ENCODE measurements at regions not wholly inside any gene's neighbourhood (a gene's known extent, or its start where the extent isn't known, plus 50 kb on each side); places are given as distances from the start of the nearest gene placed in this dataset.

DNA sequence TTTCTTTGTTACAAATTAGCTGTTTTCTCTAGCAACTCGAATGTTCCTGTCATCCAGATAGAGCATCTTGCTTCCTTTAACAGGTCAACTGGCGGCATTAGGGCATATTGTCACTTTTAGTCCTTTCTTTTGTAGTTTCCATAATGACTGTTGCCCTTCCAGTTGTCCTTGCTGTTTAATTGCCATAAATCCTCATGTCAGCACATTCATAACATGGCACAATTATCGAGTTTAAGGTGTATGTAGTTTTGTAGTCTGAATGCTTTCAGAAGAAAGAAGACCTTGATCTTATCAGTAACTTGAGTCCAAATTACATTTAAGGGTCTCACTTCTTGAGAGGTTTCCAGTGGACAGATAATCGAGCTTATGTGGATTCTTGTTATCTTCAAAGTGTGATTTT, 161.7 kb upstream of the CDH12 start:
- DNase-seq: no peak
- Histone ChIP-seq H3K4me1 (no peaks in the 10 kb centered on the region), H3K27me3 (no peaks in the 10 kb centered on the region; the same call in none of the 2 replicates)

DNA sequence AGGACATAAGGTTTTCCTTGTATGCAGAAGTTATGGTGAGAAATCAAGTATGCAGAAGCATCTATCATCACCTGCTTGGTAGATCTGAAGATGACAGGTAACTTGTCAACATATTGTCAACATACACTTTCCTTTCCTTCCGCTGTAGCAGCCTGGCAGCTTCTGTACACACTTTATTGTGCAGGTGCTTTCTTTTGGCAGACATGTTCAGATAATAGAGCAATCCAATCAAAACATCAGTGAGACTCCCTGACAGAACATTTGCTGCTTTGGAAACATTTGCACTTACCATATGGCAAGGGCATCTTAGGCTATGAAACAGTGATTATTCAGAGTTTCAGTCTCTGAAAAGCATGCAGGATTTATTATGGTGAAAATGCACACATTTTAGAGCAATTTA, 161.1 kb upstream of the CDH12 start:
- Histone ChIP-seq H3K27me3 (no peaks in the 10 kb centered on the region; the same call in none of the 2 replicates), H3K36me3 (no peaks in the 10 kb centered on the region), H3K4me3 (ENCODE audit: low read depth, low read length) (no peak overlapping the region), H3K9me3 (no peaks in the 10 kb centered on the region), H3K4me1 (no peaks in the 10 kb centered on the region)
- TF ChIP-seq, protein P1, sequence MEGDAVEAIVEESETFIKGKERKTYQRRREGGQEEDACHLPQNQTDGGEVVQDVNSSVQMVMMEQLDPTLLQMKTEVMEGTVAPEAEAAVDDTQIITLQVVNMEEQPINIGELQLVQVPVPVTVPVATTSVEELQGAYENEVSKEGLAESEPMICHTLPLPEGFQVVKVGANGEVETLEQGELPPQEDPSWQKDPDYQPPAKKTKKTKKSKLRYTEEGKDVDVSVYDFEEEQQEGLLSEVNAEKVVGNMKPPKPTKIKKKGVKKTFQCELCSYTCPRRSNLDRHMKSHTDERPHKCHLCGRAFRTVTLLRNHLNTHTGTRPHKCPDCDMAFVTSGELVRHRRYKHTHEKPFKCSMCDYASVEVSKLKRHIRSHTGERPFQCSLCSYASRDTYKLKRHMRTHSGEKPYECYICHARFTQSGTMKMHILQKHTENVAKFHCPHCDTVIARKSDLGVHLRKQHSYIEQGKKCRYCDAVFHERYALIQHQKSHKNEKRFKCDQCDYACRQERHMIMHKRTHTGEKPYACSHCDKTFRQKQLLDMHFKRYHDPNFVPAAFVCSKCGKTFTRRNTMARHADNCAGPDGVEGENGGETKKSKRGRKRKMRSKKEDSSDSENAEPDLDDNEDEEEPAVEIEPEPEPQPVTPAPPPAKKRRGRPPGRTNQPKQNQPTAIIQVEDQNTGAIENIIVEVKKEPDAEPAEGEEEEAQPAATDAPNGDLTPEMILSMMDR (IDR thresholded peaks at IDR 0.05; ENCODE audit: low read depth, low read length): no peak
- no peak for DNase-seq

More for the DNA sequence above, 161.7 kb upstream of the CDH12 start:
- H3K4me3 ChIP-seq (ENCODE audit: low read depth, low read length): no peak overlapping the region
- H3K9me3 ChIP-seq: no peaks in the 10 kb centered on the region
- TF ChIP-seq, protein P1 (IDR thresholded peaks at IDR 0.05; ENCODE audit: low read depth, low read length): no peak
- H3K36me3 ChIP-seq: no peaks in the 10 kb centered on the region

DNA sequence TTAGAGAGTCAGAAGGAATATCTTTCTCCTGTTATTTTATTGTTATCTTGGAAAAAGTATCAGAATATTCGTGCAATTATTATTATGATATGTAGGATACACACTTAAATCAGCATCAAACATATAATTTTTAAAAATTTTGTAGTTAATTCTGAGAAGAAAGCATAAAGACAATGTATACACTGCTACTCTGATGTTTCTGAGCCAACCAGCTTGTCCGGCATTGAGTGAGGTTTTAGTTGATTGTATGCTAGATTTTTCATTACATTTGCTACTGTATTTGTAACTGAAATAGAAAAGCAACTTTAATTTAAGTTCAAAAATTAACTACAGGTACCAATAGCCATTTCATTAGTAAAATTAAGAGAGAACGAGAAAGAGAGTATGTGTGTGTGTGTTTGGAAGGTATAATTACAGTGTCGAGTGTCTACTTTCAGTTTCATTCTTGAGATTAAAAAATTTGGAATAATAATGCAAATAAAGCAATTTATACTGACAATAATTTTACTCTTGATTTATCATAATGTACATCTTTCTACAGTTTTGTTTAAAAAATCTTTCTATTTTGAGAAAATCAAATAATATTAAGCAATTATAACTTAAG, 160.4 kb upstream of the CDH12 start:
- no peaks in the 10 kb centered on the region for H3K36me3 ChIP-seq
- no peaks in the 10 kb centered on the region; the same call in none of the 2 replicates for H3K27me3 ChIP-seq
- H3K4me3 ChIP-seq (ENCODE audit: low read depth, low read length): peak overlapping the region; percentile 9; the same call in 1 of the 2 replicates
- no peaks in the 10 kb centered on the region for H3K4me1 ChIP-seq
- no peak for DNase-seq
- no peaks in the 10 kb centered on the region for H3K9me3 ChIP-seq
- TF ChIP-seq, protein P1 (IDR thresholded peaks at IDR 0.05; ENCODE audit: low read depth, low read length): no peak

DNA sequence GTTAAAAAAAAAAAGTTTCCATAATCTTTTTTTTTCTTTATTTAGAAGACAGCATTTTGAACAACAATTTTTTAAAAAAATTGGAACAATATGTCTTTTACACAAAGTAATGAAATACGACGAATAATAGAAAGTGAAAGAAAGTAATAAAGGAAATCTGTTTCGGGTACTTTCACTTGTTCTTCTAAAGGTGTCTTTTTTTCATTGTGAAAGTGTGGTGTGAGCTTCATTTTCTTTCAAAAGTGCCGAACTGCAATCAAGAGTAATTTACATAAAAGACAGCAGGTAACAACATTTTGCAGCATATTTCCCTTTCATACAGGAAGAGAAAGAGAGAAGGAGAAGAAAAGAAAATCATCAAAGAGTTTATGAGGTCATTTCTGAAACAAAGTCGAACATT, 159.7 kb upstream of the CDH12 start:
- no peaks in the 10 kb centered on the region; the same call in none of the 2 replicates for H3K27me3 ChIP-seq
- no peak for DNase-seq
- no peaks in the 10 kb centered on the region for H3K36me3 ChIP-seq
- H3K9me3 ChIP-seq: no peaks in the 10 kb centered on the region
- H3K4me1 ChIP-seq: no peaks in the 10 kb centered on the region
- TF ChIP-seq, protein P1 (IDR thresholded peaks at IDR 0.05; ENCODE audit: low read depth, low read length): no peak
- H3K4me3 ChIP-seq (ENCODE audit: low read depth, low read length): no peak overlapping the region

DNA sequence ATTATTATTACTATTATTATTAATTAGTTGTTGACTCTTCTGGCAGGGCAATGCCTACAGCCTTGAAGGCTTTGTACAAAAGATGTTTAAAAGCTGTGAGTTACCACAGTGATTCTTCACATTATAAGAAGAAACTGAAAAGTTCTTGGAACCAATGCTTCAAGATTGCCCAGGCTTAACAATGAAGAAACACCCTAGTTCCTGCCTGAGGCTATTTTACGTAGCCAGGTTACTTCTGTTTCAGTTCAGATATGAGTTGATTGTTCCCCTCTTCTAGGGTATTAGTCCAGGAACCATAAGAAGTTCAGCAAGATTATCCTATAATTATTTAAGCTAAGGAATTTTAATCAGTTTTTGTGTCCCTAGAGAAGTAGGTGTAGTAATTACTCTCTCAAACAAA, 154.6 kb upstream of the CDH12 start:
- peaks cover 7% of the 10 kb centered on the region; the same call in 1 of the 2 replicates for H3K27me3 ChIP-seq
- H3K4me3 ChIP-seq (ENCODE audit: low read depth, low read length): no peak overlapping the region
- TF ChIP-seq, protein P1 (IDR thresholded peaks at IDR 0.05; ENCODE audit: low read depth, low read length): no peak
- no peaks in the 10 kb centered on the region for H3K4me1 ChIP-seq
- no peak for DNase-seq
- H3K9me3 ChIP-seq: no peaks in the 10 kb centered on the region
- H3K36me3 ChIP-seq: no peaks in the 10 kb centered on the region

DNA sequence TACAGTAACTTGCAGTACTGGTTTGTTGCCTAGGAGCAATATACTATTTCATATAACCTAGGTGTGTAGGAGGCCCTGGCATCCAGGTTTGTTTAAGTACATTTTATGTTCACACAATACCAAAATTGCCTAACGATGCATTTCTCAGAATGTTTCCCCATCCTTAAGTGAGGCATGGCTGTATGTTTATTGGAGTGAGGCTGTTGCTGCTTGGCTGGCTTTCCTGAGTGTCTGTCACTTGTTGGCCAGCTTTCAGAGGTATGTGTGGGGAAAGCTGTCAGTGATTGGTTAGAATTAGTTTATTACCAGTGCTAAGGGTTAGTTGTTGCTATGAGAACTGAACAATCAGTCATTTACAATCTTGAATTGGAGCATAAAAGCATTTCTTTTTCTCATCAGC, 154.1 kb upstream of the CDH12 start:
- no peaks in the 10 kb centered on the region for H3K36me3 ChIP-seq
- H3K9me3 ChIP-seq: no peaks in the 10 kb centered on the region
- H3K27me3 ChIP-seq: peaks cover 7% of the 10 kb centered on the region; the same call in 1 of the 2 replicates
- TF ChIP-seq, protein P1 (IDR thresholded peaks at IDR 0.05; ENCODE audit: low read depth, low read length): no peak
- H3K4me1 ChIP-seq: no peaks in the 10 kb centered on the region
- H3K4me3 ChIP-seq (ENCODE audit: low read depth, low read length): no peak overlapping the region
- no peak for DNase-seq

All from BE2C (cell line).